CD4-positive, CD25-positive, alpha-beta regulatory T cell (primary cell): ENCODE measurements at regions not wholly inside any gene's neighbourhood (a gene's known extent, or its start where the extent isn't known, plus 50 kb on each side); places are given as distances from the start of the nearest gene placed in this dataset.

ENCODE experiments used
- ATAC-seq, 2 donors: fragments of 150-1000 bp; cut with Tn5 transposase; one replicate each; pipeline ENCODE4 v1.10.0; 2021; ENCODE audit warnings: low read depth in 2 of 2, moderate number of reproducible peaks in 2 of 2, moderate library complexity in 1 of 2
- DNase-seq, 3 donors: peaks; one replicate each; pipeline versions ENCODE4 v3.0.0 to v3.0.0-alpha.2; 2012 to 2022; ENCODE audit warnings: mixed read lengths in 1 of 3
- H3K27ac ChIP-seq: one replicate; pipeline ENCODE4 v1.7.0; 2013; ENCODE audit warnings: mild to moderate bottlenecking, low read length; ENCODE audit not compliant: insufficient read depth, poor library complexity, severe bottlenecking
- H3K27me3 ChIP-seq: one replicate; pipeline ENCODE4 v1.7.0; 2013; ENCODE audit warnings: low read length; ENCODE audit not compliant: control insufficient read depth, insufficient read depth
- H3K36me3 ChIP-seq: one replicate; pipeline ENCODE4 v1.7.0; 2013; ENCODE audit warnings: mild to moderate bottlenecking, low read length, moderate library complexity; ENCODE audit not compliant: control insufficient read depth, insufficient read depth
- H3K4me1 ChIP-seq: 2 replicates; pipeline ENCODE4 v1.7.0; 2013; ENCODE audit warnings: mild to moderate bottlenecking, low read length; ENCODE audit not compliant: insufficient read depth, control insufficient read depth, poor library complexity, severe bottlenecking
- H3K4me3 ChIP-seq: one replicate; pipeline ENCODE4 v1.7.0; 2013; ENCODE audit warnings: low read depth, mild to moderate bottlenecking, low read length, moderate library complexity
- H3K9me3 ChIP-seq, 2 experiments: 1 replicate in 1 of 2; 2 replicates in 1 of 2; pipeline ENCODE4 v1.7.0; 2013; ENCODE audit warnings: low read length in 2 of 2, mild to moderate bottlenecking in 1 of 2, moderate library complexity in 1 of 2; ENCODE audit not compliant: control insufficient read depth in 2 of 2
- H3K27ac Mint-ChIP-seq, 3 donors: one replicate each; pipeline ENCODE4 v1.8.0; 2020 to 2022; ENCODE audit warnings: mild to moderate bottlenecking in 3 of 3, mixed read lengths in 3 of 3, moderate library complexity in 2 of 3
- H3K27me3 Mint-ChIP-seq: one replicate; pipeline ENCODE4 v1.8.0; 2022; ENCODE audit warnings: mild to moderate bottlenecking, mixed read lengths
- H3K36me3 Mint-ChIP-seq: one replicate; pipeline ENCODE4 v1.8.0; 2020; ENCODE audit warnings: mixed read lengths
- H3K4me1 Mint-ChIP-seq, 4 donors: one replicate each; pipeline ENCODE4 v1.8.0; 2020 to 2022; ENCODE audit warnings: mixed read lengths in 4 of 4, mild to moderate bottlenecking in 1 of 4
- H3K4me3 Mint-ChIP-seq, 4 donors: one replicate each; pipeline ENCODE4 v1.8.0; 2020 to 2022; ENCODE audit warnings: mild to moderate bottlenecking in 4 of 4, mixed read lengths in 4 of 4, moderate library complexity in 3 of 4
- H3K9me3 Mint-ChIP-seq, 7 donors: one replicate each; pipeline ENCODE4 v1.8.0; 2020 to 2022; ENCODE audit warnings: mixed read lengths in 7 of 7, mild to moderate bottlenecking in 3 of 7, moderate library complexity in 2 of 7

DNA sequence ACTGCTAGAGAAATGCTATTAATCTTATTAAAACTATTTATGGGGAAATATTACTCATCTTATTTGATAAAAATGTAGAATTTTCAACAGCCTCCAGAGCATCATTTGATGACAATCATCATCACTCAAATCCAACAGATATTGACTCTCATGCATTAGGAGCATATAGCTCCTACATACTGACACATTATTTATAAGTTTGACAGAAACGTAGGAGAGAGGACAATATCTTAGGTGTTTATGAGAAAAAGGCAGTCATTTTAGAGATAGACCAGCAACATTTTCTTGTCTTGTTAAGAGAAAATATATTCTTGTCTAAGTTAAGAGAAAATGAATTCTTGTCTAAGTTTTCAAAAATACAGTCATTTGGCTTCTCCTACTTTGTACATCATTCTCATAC, 2550.2 kb downstream of the PCDH7 start:
- Histone ChIP-seq H3K4me3 (no peak overlapping the region), H3K9me3 (no peaks in the 10 kb centered on the region), H3K27ac (no peak overlapping the region), H3K36me3 (no peaks in the 10 kb centered on the region), H3K4me1 (no peaks in the 10 kb centered on the region), H3K27me3 (no peaks in the 10 kb centered on the region)
- Mint-ChIP-seq H3K36me3 (no peaks in the 10 kb centered on the region), H3K4me3 (no peak overlapping the region), H3K9me3 (peaks cover 0 to 22% (median 5%) of the 10 kb centered on the region in 7 donors), H3K27me3 (no peaks in the 10 kb centered on the region), H3K27ac (no peak overlapping the region), H3K4me1 (no peaks in the 10 kb centered on the region)
- no peak for DNase-seq
- ATAC-seq: no peak

DNA sequence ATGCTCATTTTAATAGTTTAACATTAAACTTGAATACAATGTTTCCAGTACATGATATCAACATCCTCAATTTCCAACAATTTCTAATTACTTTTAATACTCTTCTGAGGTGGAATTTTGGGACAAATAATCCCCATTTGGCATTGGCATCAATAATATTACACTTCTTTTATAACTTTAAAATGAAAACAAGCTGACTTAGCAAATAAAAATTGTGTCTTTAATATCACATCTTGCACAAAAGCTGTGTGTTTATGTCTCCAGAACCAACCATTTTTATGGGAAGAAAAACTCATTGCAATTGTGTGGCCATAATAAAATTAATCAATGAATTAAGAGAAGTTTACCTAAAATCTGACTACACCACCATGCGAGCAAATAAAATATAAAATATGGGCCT, 2552.6 kb downstream of the PCDH7 start:
- no peaks in the 10 kb centered on the region for H3K9me3 ChIP-seq
- H3K36me3 ChIP-seq: no peaks in the 10 kb centered on the region
- H3K36me3 Mint-ChIP-seq: no peaks in the 10 kb centered on the region
- no peaks in the 10 kb centered on the region for H3K4me1 ChIP-seq
- no peak overlapping the region for H3K27ac Mint-ChIP-seq
- DNase-seq (no peak), ATAC-seq (no peak)
- no peaks in the 10 kb centered on the region for H3K27me3 Mint-ChIP-seq
- no peak overlapping the region for H3K4me3 ChIP-seq
- no peaks in the 10 kb centered on the region for H3K4me1 Mint-ChIP-seq
- H3K9me3 Mint-ChIP-seq: peaks cover 0 to 22% (median 3%) of the 10 kb centered on the region in 7 donors
- H3K27me3 ChIP-seq: no peaks in the 10 kb centered on the region
- H3K27ac ChIP-seq: no peak overlapping the region
- no peak overlapping the region for H3K4me3 Mint-ChIP-seq

DNA sequence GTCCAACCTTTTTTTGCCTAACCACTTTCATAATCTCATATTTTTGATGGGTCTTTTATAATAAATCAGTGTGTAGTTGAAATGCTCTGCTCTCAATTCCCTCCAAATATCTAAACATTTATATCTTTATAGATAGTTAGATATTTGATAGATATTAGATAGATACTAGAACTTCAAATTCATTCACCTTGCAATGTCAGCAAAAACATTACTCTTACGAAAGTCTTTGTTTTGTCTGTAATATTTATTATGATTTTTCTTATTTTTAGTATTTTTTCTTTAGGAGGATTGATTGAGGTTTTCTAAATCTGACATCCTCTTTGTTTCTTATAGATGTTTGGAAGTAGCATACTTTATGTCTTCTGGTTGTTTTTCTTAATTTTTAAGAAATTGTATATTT, 2563.6 kb downstream of the PCDH7 start:
- Mint-ChIP-seq H3K9me3 (peaks cover 3 to 20% (median 9%) of the 10 kb centered on the region in 7 donors), H3K36me3 (no peaks in the 10 kb centered on the region), H3K27me3 (no peaks in the 10 kb centered on the region), H3K27ac (no peak overlapping the region), H3K4me3 (no peak overlapping the region), H3K4me1 (no peaks in the 10 kb centered on the region)
- H3K4me1 ChIP-seq: no peaks in the 10 kb centered on the region
- DNase-seq: no peak
- no peak overlapping the region for H3K4me3 ChIP-seq
- H3K27me3 ChIP-seq: no peaks in the 10 kb centered on the region
- H3K9me3 ChIP-seq: peaks cover 3% of the 10 kb centered on the region in 2 experiments
- no peak overlapping the region for H3K27ac ChIP-seq
- ATAC-seq: no peak
- no peaks in the 10 kb centered on the region for H3K36me3 ChIP-seq

DNA sequence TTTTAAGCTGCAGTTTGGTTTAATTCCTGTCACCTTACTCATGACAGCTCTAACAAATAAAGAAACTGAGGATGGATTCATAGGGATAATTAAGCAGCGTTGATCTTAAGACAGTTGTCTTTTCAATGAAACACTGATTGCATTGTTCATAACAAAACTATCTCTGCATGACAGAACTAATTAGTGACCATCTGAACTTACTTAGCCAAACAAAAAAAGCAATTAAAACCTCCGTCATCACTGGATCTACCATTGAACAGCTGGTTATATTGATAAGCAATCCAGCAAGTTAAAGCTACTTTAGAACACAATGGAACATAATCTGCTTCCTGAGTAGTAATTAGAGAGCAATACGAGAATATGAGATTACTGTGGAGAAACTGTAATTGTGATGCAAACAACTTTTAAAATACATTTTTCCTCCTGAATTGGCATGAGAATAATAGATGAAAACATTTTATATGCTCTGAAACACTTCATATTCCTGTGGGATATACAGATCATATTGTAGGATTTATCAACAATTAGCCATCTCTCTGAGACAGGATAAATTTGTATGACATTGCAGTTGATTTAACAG, 2576.8 kb downstream of the PCDH7 start:
- Mint-ChIP-seq H3K4me3 (no peak overlapping the region), H3K36me3 (no peaks in the 10 kb centered on the region), H3K27ac (no peak overlapping the region), H3K9me3 (peaks cover 2 to 32% (median 10%) of the 10 kb centered on the region in 7 donors), H3K27me3 (no peaks in the 10 kb centered on the region), H3K4me1 (no peaks in the 10 kb centered on the region)
- Histone ChIP-seq H3K27me3 (no peaks in the 10 kb centered on the region), H3K27ac (no peak overlapping the region), H3K4me3 (no peak overlapping the region), H3K9me3 (no peaks in the 10 kb centered on the region), H3K36me3 (no peaks in the 10 kb centered on the region), H3K4me1 (no peaks in the 10 kb centered on the region)
- DNase-seq: no peak
- ATAC-seq: no peak

DNA sequence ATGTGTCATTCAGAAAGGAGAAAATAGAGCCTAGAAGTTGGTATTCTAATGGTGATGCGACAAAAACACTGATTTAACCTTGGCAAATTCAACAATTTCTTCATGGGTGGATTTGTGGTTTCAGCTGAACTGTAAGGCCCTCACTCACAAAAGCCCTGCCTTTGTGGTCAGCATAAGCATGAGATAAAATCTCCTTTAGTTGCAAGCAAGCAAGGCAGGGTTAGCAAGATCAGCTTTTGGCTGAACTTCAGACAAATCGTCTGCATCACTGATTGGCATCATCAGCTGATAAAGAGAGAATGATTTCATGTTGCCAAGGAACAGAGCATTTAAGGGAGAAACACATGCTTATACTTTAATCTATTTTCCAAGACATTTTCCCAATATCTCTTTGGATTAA, 2582.2 kb downstream of the PCDH7 start:
- Histone ChIP-seq H3K27me3 (no peaks in the 10 kb centered on the region), H3K4me1 (no peaks in the 10 kb centered on the region), H3K9me3 (peaks cover 2 to 4% of the 10 kb centered on the region in 2 experiments), H3K27ac (no peak overlapping the region), H3K36me3 (no peaks in the 10 kb centered on the region), H3K4me3 (no peak overlapping the region)
- peaks cover 5 to 43% (median 12%) of the 10 kb centered on the region in 7 donors for H3K9me3 Mint-ChIP-seq
- no peak for ATAC-seq
- no peak overlapping the region for H3K27ac Mint-ChIP-seq
- no peaks in the 10 kb centered on the region for H3K27me3 Mint-ChIP-seq
- H3K4me1 Mint-ChIP-seq: no peaks in the 10 kb centered on the region
- no peaks in the 10 kb centered on the region for H3K36me3 Mint-ChIP-seq
- no peak overlapping the region for H3K4me3 Mint-ChIP-seq
- no peak for DNase-seq

DNA sequence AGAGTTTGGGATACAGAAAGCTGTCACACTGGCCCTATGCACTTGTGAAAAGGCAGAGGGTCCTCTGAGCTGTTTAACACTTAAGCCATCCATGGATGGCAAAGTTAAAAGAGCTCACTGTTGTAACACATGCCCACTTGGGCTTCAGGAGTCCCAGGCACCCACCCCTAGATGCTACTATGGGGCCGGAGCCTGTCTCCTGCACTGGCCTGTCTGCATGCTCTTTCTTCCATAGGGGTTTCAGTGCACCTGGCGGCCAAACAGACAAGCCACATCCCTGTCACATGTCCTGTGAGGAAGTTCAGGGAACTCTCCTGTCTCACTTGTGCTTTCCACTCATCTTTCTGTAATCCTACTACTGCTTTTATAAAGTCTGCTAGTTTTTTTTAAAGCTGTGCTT, 2586.0 kb downstream of the PCDH7 start:
- Histone ChIP-seq H3K4me3 (no peak overlapping the region), H3K27ac (no peak overlapping the region), H3K4me1 (no peaks in the 10 kb centered on the region), H3K9me3 (peaks cover 2 to 4% of the 10 kb centered on the region in 2 experiments), H3K36me3 (no peaks in the 10 kb centered on the region), H3K27me3 (no peaks in the 10 kb centered on the region)
- H3K27me3 Mint-ChIP-seq: no peaks in the 10 kb centered on the region
- no peak for ATAC-seq
- DNase-seq: no peak
- no peaks in the 10 kb centered on the region for H3K4me1 Mint-ChIP-seq
- no peak overlapping the region for H3K27ac Mint-ChIP-seq
- no peaks in the 10 kb centered on the region for H3K36me3 Mint-ChIP-seq
- peaks cover 3 to 30% (median 7%) of the 10 kb centered on the region in 7 donors for H3K9me3 Mint-ChIP-seq
- no peak overlapping the region for H3K4me3 Mint-ChIP-seq

DNA sequence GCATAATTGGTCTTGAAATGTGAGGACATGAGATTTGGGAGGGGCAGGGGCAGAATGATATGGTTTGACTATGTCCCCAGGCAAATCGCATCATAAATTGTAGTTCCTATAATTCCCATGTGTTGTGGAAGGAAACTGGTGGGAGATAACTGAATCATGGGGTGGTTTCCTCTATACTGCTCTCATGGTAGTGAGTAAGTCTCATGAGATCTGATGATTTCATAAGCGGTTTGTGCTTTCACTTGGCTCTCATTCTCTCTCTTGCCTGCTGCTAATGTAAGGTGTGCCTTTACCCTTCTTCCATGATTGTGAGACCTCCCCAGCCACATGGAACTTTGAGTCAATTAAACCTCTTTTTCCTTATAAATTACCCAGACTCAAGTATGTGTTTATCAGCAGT, 2595.9 kb downstream of the PCDH7 start:
- Histone ChIP-seq H3K27me3 (no peaks in the 10 kb centered on the region), H3K27ac (no peak overlapping the region), H3K36me3 (no peaks in the 10 kb centered on the region), H3K4me1 (no peaks in the 10 kb centered on the region), H3K4me3 (no peak overlapping the region), H3K9me3 (peaks cover 3 to 10% of the 10 kb centered on the region in 2 experiments)
- H3K4me1 Mint-ChIP-seq: no peaks in the 10 kb centered on the region
- no peak overlapping the region for H3K4me3 Mint-ChIP-seq
- H3K9me3 Mint-ChIP-seq: peaks cover 4 to 24% (median 12%) of the 10 kb centered on the region in 7 donors
- DNase-seq (no peak), ATAC-seq (no peak)
- H3K27me3 Mint-ChIP-seq: no peaks in the 10 kb centered on the region
- no peak overlapping the region for H3K27ac Mint-ChIP-seq
- no peaks in the 10 kb centered on the region for H3K36me3 Mint-ChIP-seq

DNA sequence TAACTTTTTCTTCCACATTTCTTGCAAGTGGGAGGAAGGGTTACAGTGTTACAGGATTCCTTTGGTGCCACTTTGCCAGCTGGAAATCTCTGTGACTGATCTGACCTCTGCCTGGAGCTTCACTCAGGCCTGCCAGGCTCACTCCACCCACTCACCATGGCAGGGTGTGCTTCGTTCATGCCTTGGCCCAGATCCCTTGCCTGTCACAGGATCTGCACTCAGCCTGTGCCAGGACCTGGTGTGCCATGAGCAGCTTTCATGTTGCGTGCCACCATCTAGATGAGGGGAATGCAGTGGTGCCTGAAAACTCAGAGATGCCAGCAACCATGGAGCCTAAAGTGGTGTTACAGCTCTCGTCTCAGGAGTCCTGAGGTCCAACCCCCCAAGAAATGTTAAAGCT, 2596.4 kb downstream of the PCDH7 start:
- DNase-seq: no peak
- Histone ChIP-seq H3K27me3 (no peaks in the 10 kb centered on the region), H3K4me1 (no peaks in the 10 kb centered on the region), H3K4me3 (no peak overlapping the region), H3K27ac (no peak overlapping the region), H3K9me3 (peaks cover 3 to 10% of the 10 kb centered on the region in 2 experiments), H3K36me3 (no peaks in the 10 kb centered on the region)
- Mint-ChIP-seq H3K4me1 (no peaks in the 10 kb centered on the region), H3K27me3 (no peaks in the 10 kb centered on the region), H3K27ac (no peak overlapping the region), H3K4me3 (no peak overlapping the region), H3K36me3 (no peaks in the 10 kb centered on the region), H3K9me3 (peaks cover 0 to 19% (median 10%) of the 10 kb centered on the region in 7 donors)
- no peak for ATAC-seq
